ACC112 (cell line): ENCODE measurements at regions not wholly inside any gene's neighbourhood (a gene's known extent, or its start where the extent isn't known, plus 50 kb on each side); places are given as distances from the start of the nearest gene placed in this dataset.

Experiments used
- H2AFZ ChIP-seq: fragments of 200-600 bp; sonication (generic); one replicate; pipeline ENCODE4 v1.6.0; 2017; ENCODE audit warnings: antibody characterized with exemption, low read length; ENCODE audit not compliant: unreplicated experiment
- H3K27ac ChIP-seq: fragments of 200-600 bp; sonication (generic); 2 replicates; pipeline ENCODE4 v1.5.1; 2014; ENCODE audit warnings: low read depth, mild to moderate bottlenecking, antibody characterized with exemption, low read length, moderate library complexity
- H3K27me3 ChIP-seq: fragments of 200-600 bp; sonication (generic); 2 replicates; pipeline ENCODE4 v1.6.1; 2014; ENCODE audit warnings: mild to moderate bottlenecking, antibody characterized with exemption, low read length, moderate library complexity, mixed read lengths; ENCODE audit not compliant: insufficient read depth
- H3K36me3 ChIP-seq: fragments of 200-600 bp; sonication (generic); 2 replicates; pipeline ENCODE4 v1.6.1; 2016; ENCODE audit warnings: mild to moderate bottlenecking, antibody characterized with exemption, low read length, moderate library complexity, mixed read lengths; ENCODE audit not compliant: insufficient read depth
- H3K4me1 ChIP-seq: fragments of 200-600 bp; sonication (generic); one replicate; pipeline ENCODE4 v1.6.1; 2016; ENCODE audit warnings: low read length, mixed read lengths; ENCODE audit not compliant: insufficient read depth, unreplicated experiment, control insufficient read depth
- H3K4me3 ChIP-seq: fragments of 200-600 bp; sonication (generic); 2 replicates; pipeline ENCODE4 v1.5.1; 2014; ENCODE audit warnings: mild to moderate bottlenecking, low read depth, low read length
- H3K79me2 ChIP-seq: fragments of 200-600 bp; sonication (generic); one replicate; pipeline ENCODE4 v1.6.0; 2016; ENCODE audit warnings: low read length; ENCODE audit not compliant: control insufficient read depth, unreplicated experiment, insufficient read depth

DNA sequence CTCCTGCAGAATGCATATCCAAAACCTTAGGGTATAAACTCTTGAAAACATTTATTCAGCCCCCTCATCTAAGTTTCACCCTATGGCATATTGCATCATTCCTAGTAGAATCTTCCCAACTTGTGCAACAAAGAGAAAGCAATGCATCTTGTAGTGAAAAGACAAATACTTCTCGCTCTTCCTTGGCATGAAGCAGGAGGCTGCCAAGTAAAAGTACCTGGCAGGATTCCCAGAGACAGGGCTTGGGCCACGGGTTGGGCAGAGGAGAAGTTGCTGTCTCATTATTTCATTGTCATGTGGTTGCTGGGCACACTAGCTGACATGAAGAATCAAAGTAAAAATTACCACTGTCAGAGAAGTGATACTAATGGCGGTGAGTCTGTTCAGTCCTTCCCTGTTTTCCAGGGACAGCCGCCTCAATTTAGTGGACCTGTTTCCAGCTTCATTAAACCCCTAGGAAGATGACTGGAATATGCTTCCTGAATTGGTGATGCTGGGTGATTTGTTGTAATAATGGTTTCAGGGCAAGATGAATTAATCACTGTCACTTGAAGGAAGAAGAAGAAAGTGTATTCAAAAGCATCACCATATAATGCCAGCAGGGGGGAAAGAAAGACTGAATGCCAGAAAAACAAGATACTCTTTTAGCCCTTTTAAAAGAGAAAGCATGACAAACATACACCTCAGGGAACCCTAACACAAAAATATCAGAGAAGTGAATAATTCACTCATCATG is 380.5 kb upstream of the IGFBP7 start:
- Histone ChIP-seq H3K36me3 (no peaks in the 10 kb centered on the region), H3K27ac (no peak overlapping the region), H3K27me3 (0 out of 2 replicates have a peak, but pooled peaks cover 4% of the 10 kb centered on the region), H3K4me1 (no peaks in the 10 kb centered on the region), H3K79me2 (no peaks in the 10 kb centered on the region), H3K4me3 (no peak overlapping the region), H2AFZ (no peak overlapping the region)

DNA sequence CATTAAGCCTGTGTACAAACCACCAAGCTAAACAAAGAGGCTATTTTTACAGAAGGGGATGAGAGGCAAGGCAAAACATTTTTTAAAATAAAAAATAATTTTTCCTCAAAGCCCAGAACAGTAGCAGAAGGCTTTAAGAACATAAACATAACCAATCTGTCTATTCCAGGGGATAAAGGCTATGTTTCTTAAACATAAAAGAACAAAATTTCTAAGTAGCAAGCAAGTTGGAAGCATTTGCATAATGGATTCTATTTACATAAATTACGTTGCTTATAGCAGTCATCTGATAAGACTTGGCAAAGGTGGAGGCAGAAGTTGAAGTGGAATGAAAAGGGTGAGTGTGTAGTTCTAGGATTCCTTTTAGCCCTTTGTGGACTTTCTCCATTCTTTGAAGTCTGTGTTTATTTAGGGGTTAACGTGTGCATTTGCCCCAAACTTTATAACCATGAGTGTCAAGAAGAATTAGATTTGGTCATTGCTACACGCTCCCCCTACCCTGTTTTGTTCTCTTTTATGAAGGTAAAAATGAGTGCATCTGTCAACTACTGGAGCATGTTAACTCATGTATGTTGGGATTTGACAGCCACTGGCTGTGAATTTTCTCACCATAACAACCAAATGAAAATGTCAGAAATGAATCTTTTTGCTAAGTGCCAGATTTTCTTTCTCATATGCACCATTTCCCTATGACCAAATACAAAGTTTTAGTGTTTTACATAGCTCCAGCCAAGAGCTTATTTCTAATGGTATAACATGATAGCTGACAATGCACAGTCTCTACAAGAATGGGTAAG is 378.4 kb upstream of the IGFBP7 start:
- no peak overlapping the region for H3K27ac ChIP-seq
- 0 out of 2 replicates have a peak, but pooled peaks cover 4% of the 10 kb centered on the region for H3K27me3 ChIP-seq
- H3K36me3 ChIP-seq = no peaks in the 10 kb centered on the region
- H2AFZ ChIP-seq = no peak overlapping the region
- H3K4me1 ChIP-seq = no peaks in the 10 kb centered on the region
- no peak overlapping the region for H3K4me3 ChIP-seq
- H3K79me2 ChIP-seq = no peaks in the 10 kb centered on the region

GRCh38 chr4:57475424-57475823 is 365.2 kb upstream of the IGFBP7 start:
- Histone ChIP-seq H3K79me2 (no peaks in the 10 kb centered on the region), H3K27me3 (no peaks in the 10 kb centered on the region), H2AFZ (no peak overlapping the region), H3K4me1 (no peaks in the 10 kb centered on the region), H3K36me3 (no peaks in the 10 kb centered on the region), H3K4me3 (no peak overlapping the region), H3K27ac (no peak overlapping the region)

- no peak overlapping the region for H3K27ac ChIP-seq
- H3K4me3 ChIP-seq = no peak overlapping the region
- H3K4me1 ChIP-seq = no peaks in the 10 kb centered on the region
- peaks cover 6% of the 10 kb centered on the region for H3K27me3 ChIP-seq
- H2AFZ ChIP-seq = no peak overlapping the region
- H3K79me2 ChIP-seq = no peaks in the 10 kb centered on the region
- H3K36me3 ChIP-seq = no peaks in the 10 kb centered on the region
These were observed 355.3 kb upstream of the IGFBP7 start for GRCh38 chr4:57465321-57466056.

- Histone ChIP-seq H3K4me1 (no peaks in the 10 kb centered on the region), H3K79me2 (no peaks in the 10 kb centered on the region), H2AFZ (no peak overlapping the region), H3K36me3 (no peaks in the 10 kb centered on the region), H3K4me3 (no peak overlapping the region), H3K27me3 (peaks cover 6% of the 10 kb centered on the region), H3K27ac (no peak overlapping the region)
These were observed 352.7 kb upstream of the IGFBP7 start for GRCh38 chr4:57462843-57463242.

DNA sequence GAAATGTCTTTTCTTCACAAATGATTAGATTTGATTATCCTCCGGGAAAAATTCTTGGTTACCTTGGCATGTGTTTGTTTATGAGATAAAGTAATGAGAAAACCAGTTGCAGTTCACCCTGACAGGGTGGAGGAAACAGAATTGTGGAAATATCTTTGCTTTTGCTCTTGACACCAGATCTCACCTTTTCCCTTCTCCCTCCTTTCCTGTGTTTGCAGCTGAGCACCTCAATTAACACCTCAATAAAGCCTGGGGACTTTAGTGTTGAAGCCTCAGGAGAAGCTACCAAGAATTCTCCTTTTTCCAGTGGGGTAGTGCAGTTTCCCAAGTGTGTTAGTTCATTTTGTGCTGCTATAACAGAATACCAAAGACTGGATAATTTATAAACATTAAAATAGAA is 350.8 kb upstream of the IGFBP7 start:
- no peaks in the 10 kb centered on the region for H3K36me3 ChIP-seq
- peaks cover 6% of the 10 kb centered on the region for H3K27me3 ChIP-seq
- H3K4me3 ChIP-seq = no peak overlapping the region
- no peak overlapping the region for H2AFZ ChIP-seq
- no peaks in the 10 kb centered on the region for H3K79me2 ChIP-seq
- H3K27ac ChIP-seq = no peak overlapping the region
- H3K4me1 ChIP-seq = no peaks in the 10 kb centered on the region

- H3K27ac ChIP-seq = no peak overlapping the region
- H3K36me3 ChIP-seq = no peaks in the 10 kb centered on the region
- no peaks in the 10 kb centered on the region for H3K79me2 ChIP-seq
- H3K4me1 ChIP-seq = no peaks in the 10 kb centered on the region
- H2AFZ ChIP-seq = no peak overlapping the region
- no peak overlapping the region for H3K4me3 ChIP-seq
- peaks cover 29% of the 10 kb centered on the region for H3K27me3 ChIP-seq
These were observed 338.7 kb upstream of the IGFBP7 start for GRCh38 chr4:57448901-57449300.

- Histone ChIP-seq H3K79me2 (no peaks in the 10 kb centered on the region), H2AFZ (no peak overlapping the region), H3K4me3 (no peak overlapping the region), H3K4me1 (no peaks in the 10 kb centered on the region), H3K36me3 (no peaks in the 10 kb centered on the region), H3K27ac (no peak overlapping the region), H3K27me3 (peaks cover 32% of the 10 kb centered on the region)
These were observed 338.3 kb upstream of the IGFBP7 start for GRCh38 chr4:57448452-57448851.

DNA sequence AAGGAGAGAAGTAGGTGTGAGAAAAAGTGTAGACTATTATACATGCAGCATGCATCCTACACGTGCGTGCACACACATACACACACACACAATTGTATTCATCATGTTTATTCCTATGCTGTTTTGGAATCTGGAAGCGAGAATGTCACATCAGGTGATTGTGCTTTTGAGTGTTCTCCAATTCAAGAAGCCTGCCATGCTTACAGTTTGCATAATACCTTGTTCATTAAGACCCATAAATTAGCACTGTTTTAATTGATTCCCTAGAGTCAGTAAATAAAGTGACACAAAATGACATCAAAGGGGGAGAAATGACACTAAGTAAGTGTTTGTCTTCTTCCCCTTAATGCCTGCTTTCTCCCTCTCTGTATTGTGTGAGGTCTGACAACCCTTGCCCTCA is 336.1 kb upstream of the IGFBP7 start:
- H3K27ac ChIP-seq = no peak overlapping the region
- no peak overlapping the region for H3K4me3 ChIP-seq
- H3K36me3 ChIP-seq = no peaks in the 10 kb centered on the region
- H2AFZ ChIP-seq = no peak overlapping the region
- no peaks in the 10 kb centered on the region for H3K79me2 ChIP-seq
- no peaks in the 10 kb centered on the region for H3K4me1 ChIP-seq
- H3K27me3 ChIP-seq = peaks cover 48% of the 10 kb centered on the region

DNA sequence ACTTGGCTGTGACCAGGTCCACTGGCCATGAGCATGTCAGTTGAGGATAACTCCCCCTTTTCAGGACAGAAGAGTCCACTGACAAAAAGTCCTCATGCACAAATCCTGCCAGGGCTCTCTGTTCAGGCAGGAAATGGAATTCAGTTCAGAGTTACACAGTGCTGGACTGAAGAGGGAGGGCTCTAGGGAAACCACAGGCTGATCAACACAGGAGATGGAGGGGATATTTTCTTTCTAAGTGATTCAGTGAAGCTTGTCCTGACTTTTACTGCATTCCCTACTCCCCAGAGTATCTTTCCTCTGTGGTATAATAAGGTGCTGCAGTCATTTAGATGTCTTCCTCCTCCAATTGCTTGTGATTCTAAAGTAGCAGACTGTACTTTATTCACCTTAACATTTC is 335.5 kb upstream of the IGFBP7 start:
- Histone ChIP-seq H3K4me3 (no peak overlapping the region), H3K4me1 (no peaks in the 10 kb centered on the region), H3K36me3 (no peaks in the 10 kb centered on the region), H3K27ac (no peak overlapping the region), H2AFZ (no peak overlapping the region), H3K27me3 (peaks cover 48% of the 10 kb centered on the region), H3K79me2 (no peaks in the 10 kb centered on the region)
